ENCODE measurements at regions not wholly inside any gene's neighbourhood (a gene's known extent, or its start where the extent isn't known, plus 50 kb on each side); places are given as distances from the start of the nearest gene placed in this dataset.

- no peak overlapping the region for H3K4me3 Mint-ChIP-seq
- no peak for DNase-seq
- no peaks in the 10 kb centered on the region for H3K36me3 Mint-ChIP-seq (ENCODE audit: low read depth)
- H3K4me1 Mint-ChIP-seq, result peaks cover 22% of the 10 kb centered on the region
- no peaks in the 10 kb centered on the region for H3K27me3 Mint-ChIP-seq (ENCODE audit: low read depth, poor library complexity)
- no peak for TF ChIP-seq CTCF (IDR thresholded peaks at IDR 0.05)
- H3K9me3 Mint-ChIP-seq, result no peaks in the 10 kb centered on the region
- H3K27ac Mint-ChIP-seq, result no peak overlapping the region
Observed at GRCh38 chr4:102170910-102171309, 174.4 kb downstream of the SLC39A8 start.

GRCh38 chr4:102169345-102169744 lies 175.9 kb downstream of the SLC39A8 start:
- DNase-seq, result peak; percentile 60
- H3K9me3 Mint-ChIP-seq, result peaks cover 10% of the 10 kb centered on the region
- H3K4me1 Mint-ChIP-seq, result peaks cover 22% of the 10 kb centered on the region
- no peak for TF ChIP-seq CTCF (IDR thresholded peaks at IDR 0.05)
- no peaks in the 10 kb centered on the region for H3K27me3 Mint-ChIP-seq (ENCODE audit: low read depth, poor library complexity)
- peak overlapping the region; percentile 23 for H3K27ac Mint-ChIP-seq
- no peaks in the 10 kb centered on the region for H3K36me3 Mint-ChIP-seq (ENCODE audit: low read depth)
- peak overlapping the region; percentile 29 for H3K4me3 Mint-ChIP-seq

GRCh38 chr4:102168580-102168979 lies 176.7 kb downstream of the SLC39A8 start:
- no peak overlapping the region for H3K4me3 Mint-ChIP-seq
- H3K27me3 Mint-ChIP-seq (ENCODE audit: low read depth, poor library complexity), result no peaks in the 10 kb centered on the region
- TF ChIP-seq CTCF (IDR thresholded peaks at IDR 0.05), result no peak
- H3K27ac Mint-ChIP-seq, result peak overlapping the region; percentile 54
- H3K4me1 Mint-ChIP-seq, result peaks cover 27% of the 10 kb centered on the region
- peaks cover 15% of the 10 kb centered on the region for H3K9me3 Mint-ChIP-seq
- no peaks in the 10 kb centered on the region for H3K36me3 Mint-ChIP-seq (ENCODE audit: low read depth)
- no peak for DNase-seq

- H3K27me3 Mint-ChIP-seq (ENCODE audit: low read depth, poor library complexity), result no peaks in the 10 kb centered on the region
- no peak for DNase-seq
- no peaks in the 10 kb centered on the region for H3K36me3 Mint-ChIP-seq (ENCODE audit: low read depth)
- TF ChIP-seq CTCF (IDR thresholded peaks at IDR 0.05), result no peak
- H3K27ac Mint-ChIP-seq, result no peak overlapping the region
- peaks cover 28% of the 10 kb centered on the region for H3K4me1 Mint-ChIP-seq
- peaks cover 27% of the 10 kb centered on the region for H3K9me3 Mint-ChIP-seq
- H3K4me3 Mint-ChIP-seq, result no peak overlapping the region
Observed at GRCh38 chr4:102165584-102165983, 179.7 kb downstream of the SLC39A8 start.

GRCh38 chr4:102163404-102164140 lies 181.7 kb downstream of the SLC39A8 start:
- peaks cover 12% of the 10 kb centered on the region for H3K4me1 Mint-ChIP-seq
- H3K4me3 Mint-ChIP-seq, result no peak overlapping the region
- peak overlapping the region; percentile 22 for H3K27ac Mint-ChIP-seq
- TF ChIP-seq CTCF (IDR thresholded peaks at IDR 0.05), result no peak
- no peaks in the 10 kb centered on the region for H3K36me3 Mint-ChIP-seq (ENCODE audit: low read depth)
- no peak for DNase-seq
- H3K27me3 Mint-ChIP-seq (ENCODE audit: low read depth, poor library complexity), result peaks cover 3% of the 10 kb centered on the region
- H3K9me3 Mint-ChIP-seq, result peaks cover 27% of the 10 kb centered on the region

- H3K4me1 Mint-ChIP-seq, result peaks cover 7% of the 10 kb centered on the region
- H3K4me3 Mint-ChIP-seq, result no peak overlapping the region
- TF ChIP-seq CTCF (IDR thresholded peaks at IDR 0.05), result no peak
- peaks cover 3% of the 10 kb centered on the region for H3K27me3 Mint-ChIP-seq (ENCODE audit: low read depth, poor library complexity)
- H3K9me3 Mint-ChIP-seq, result peaks cover 11% of the 10 kb centered on the region
- H3K36me3 Mint-ChIP-seq (ENCODE audit: low read depth), result no peaks in the 10 kb centered on the region
- DNase-seq, result no peak
- H3K27ac Mint-ChIP-seq, result no peak overlapping the region
Observed at GRCh38 chr4:102157984-102158383, 187.3 kb downstream of the SLC39A8 start.

Data from nephron progenitor cell (in vitro differentiated cells).